Osteocyte (in vitro differentiated cells): ENCODE measurements at regions not wholly inside any gene's neighbourhood (a gene's known extent, or its start where the extent isn't known, plus 50 kb on each side); places are given as distances from the start of the nearest gene placed in this dataset.

Experiments
- DNase-seq: peaks from one replicate; pipeline ENCODE4 v3.0.0; 2021; ENCODE audit warnings: mixed read lengths; ENCODE audit not compliant: unreplicated experiment; ENCODE audit errors: extremely low spot score
- H3K27ac Mint-ChIP-seq: one replicate; pipeline ENCODE4 v1.8.0; 2021; ENCODE audit warnings: mild to moderate bottlenecking, mixed read lengths; ENCODE audit not compliant: unreplicated experiment
- H3K27me3 Mint-ChIP-seq: one replicate; pipeline ENCODE4 v1.8.0; 2021; ENCODE audit warnings: mixed read lengths; ENCODE audit not compliant: unreplicated experiment
- H3K36me3 Mint-ChIP-seq: one replicate; pipeline ENCODE4 v1.8.0; 2021; ENCODE audit warnings: mixed read lengths; ENCODE audit not compliant: unreplicated experiment
- H3K4me1 Mint-ChIP-seq: one replicate; pipeline ENCODE4 v1.8.0; 2021; ENCODE audit warnings: mixed read lengths; ENCODE audit not compliant: unreplicated experiment
- H3K4me3 Mint-ChIP-seq: one replicate; pipeline ENCODE4 v1.8.0; 2021; ENCODE audit warnings: mild to moderate bottlenecking, moderate library complexity, mixed read lengths; ENCODE audit not compliant: unreplicated experiment
- H3K9me3 Mint-ChIP-seq: one replicate; pipeline ENCODE4 v1.8.0; 2021; ENCODE audit warnings: mixed read lengths; ENCODE audit not compliant: unreplicated experiment
- TF ChIP-seq, protein P1 (sequence below): fragments of 200-600 bp; sonication (generic); IDR thresholded peaks from 2 replicates; pipeline ENCODE4 v1.5.0; 2021; ENCODE audit warnings: antibody characterized with exemption, mild to moderate bottlenecking, moderate library complexity

DNA sequence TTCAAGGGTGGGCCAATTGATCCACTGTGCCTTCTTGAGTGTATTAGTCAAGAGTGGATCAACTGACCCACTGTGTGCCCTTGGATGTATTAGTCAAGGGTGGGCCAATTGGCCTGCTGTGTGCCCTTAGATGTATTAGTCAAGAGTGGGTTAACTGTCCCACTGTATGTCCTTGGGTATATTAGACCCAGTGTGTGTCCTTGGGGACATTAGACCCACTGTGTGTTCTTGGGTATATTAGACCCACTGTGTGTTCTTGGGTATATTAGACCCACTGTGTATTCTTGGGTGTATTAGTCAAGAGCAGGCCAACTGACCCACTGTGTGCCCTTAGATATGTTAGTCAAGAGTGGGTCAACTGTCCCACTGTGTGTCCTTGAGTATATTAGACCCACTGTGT, 601.8 kb downstream of the TYW1 start:
- Mint-ChIP-seq H3K27ac (no peak overlapping the region), H3K36me3 (no peaks in the 10 kb centered on the region), H3K27me3 (no peaks in the 10 kb centered on the region), H3K4me1 (no peaks in the 10 kb centered on the region), H3K9me3 (peaks cover 32% of the 10 kb centered on the region), H3K4me3 (no peak overlapping the region)
- DNase-seq: no peak
- TF ChIP-seq, protein P1, sequence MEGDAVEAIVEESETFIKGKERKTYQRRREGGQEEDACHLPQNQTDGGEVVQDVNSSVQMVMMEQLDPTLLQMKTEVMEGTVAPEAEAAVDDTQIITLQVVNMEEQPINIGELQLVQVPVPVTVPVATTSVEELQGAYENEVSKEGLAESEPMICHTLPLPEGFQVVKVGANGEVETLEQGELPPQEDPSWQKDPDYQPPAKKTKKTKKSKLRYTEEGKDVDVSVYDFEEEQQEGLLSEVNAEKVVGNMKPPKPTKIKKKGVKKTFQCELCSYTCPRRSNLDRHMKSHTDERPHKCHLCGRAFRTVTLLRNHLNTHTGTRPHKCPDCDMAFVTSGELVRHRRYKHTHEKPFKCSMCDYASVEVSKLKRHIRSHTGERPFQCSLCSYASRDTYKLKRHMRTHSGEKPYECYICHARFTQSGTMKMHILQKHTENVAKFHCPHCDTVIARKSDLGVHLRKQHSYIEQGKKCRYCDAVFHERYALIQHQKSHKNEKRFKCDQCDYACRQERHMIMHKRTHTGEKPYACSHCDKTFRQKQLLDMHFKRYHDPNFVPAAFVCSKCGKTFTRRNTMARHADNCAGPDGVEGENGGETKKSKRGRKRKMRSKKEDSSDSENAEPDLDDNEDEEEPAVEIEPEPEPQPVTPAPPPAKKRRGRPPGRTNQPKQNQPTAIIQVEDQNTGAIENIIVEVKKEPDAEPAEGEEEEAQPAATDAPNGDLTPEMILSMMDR: no peak

DNA sequence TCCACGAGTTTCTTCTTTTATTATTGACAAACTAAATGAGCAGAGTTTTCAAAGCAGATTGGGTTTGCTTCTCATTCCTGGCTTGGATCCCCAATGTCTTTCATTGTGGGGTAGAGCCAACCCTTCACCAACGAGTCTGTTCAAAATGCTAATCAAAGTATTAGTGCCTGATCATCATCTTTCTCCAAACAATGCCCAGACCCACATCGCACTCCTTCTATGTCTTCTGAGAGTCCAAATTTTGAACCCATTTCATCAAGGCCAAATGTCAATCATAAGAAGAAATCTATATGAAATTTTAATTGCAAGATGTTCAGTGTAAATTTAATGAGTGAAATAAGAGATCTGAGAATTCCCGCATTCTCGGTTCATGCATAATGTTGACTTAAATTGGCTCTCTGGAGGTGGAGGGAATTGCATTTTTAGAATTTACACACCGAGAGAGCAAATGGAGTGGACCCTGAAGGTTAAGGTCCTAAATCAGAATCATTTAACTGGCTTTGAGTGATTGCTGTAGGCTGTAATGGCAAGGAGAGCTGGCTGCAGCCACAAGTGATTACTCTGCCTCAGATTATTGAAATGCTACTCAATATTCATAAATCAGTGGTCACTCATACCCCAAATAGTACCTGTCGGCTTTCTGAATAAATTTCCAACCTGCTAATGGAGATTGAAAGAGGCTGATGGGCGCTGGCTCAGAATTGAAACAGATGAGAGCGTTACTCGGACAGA, 602.9 kb downstream of the TYW1 start:
- TF ChIP-seq, protein P1: no peak
- no peaks in the 10 kb centered on the region for H3K36me3 Mint-ChIP-seq
- no peaks in the 10 kb centered on the region for H3K27me3 Mint-ChIP-seq
- H3K4me1 Mint-ChIP-seq: no peaks in the 10 kb centered on the region
- no peak for DNase-seq
- H3K9me3 Mint-ChIP-seq: peaks cover 33% of the 10 kb centered on the region
- H3K27ac Mint-ChIP-seq: no peak overlapping the region
- H3K4me3 Mint-ChIP-seq: no peak overlapping the region

DNA sequence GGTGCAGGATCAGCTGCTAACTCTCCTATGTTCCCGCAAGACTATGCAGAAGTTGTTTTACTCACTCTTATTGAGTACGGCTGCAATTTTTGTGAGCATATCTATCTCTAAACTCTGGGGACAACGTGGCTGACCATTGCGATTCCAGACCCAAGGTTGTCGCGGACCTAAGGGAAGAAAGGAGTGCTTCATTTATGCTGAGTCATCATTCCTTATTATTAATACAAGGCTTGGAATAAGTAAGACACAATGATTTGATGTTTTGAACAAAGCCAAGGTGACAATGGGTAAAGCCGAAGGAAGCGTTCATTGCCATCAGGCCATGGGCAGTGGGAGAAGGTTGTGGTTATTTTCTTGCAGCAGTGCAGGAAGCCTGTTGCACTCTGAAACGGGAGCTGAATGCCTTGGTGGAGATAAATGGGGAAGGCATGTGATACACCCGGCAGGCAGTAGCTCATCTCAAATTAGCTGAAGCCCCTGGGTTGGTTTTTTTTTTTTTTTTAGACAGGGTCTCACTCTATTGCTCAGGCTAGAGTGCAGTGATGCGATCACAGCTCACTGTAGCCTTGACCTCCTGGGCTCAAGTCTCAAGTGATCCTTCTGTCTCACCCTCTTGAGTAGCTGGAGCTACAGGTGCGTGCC, 605.7 kb downstream of the TYW1 start:
- no peak for DNase-seq
- Mint-ChIP-seq H3K27ac (no peak overlapping the region), H3K27me3 (no peaks in the 10 kb centered on the region), H3K4me3 (no peak overlapping the region), H3K4me1 (no peaks in the 10 kb centered on the region), H3K36me3 (no peaks in the 10 kb centered on the region), H3K9me3 (peaks cover 43% of the 10 kb centered on the region)
- TF ChIP-seq, protein P1: no peak

DNA sequence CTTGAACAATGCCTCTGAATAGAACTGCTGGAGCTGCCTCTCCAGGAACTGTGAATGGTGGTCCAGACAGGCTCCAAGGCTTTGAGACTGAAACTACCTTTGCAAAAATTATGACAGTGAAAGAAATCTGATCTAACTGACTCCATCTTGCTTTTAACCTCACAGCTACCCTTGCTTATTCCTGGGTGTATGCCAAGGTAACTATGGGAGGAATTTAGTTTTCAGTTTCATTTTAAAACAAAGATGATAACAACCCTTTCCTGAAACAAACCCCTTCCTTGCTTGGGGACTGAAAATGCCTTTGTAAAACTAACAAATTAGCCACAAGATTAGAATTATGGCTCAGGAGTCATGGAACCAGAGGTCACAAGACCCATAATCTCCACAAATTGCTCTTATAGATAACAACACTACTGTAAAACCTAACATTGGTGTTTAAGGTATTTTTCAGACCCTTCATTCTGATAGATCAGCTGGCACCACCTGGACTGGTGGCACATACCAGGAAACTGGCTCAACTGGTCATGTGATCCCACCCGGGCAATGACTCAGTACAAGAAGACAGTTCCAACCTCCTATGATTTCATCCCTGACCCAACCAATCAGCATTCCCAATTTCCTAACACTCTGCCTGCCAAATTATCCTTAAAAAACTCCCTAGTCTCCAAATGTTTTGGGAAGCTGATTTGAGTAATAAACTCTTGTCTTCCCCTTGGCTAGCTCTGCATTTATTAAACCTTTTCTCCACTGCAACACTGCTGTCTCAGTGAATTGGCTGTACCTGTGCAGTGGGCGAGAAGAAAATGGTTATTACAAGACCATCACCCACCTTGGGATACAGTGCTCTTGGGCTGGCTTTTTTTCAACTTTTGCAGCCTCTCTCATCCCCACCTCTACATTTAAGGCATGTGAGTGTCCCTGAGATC, 608.1 kb downstream of the TYW1 start:
- TF ChIP-seq, protein P1: no peak
- H3K4me3 Mint-ChIP-seq: no peak overlapping the region
- DNase-seq: no peak
- H3K27me3 Mint-ChIP-seq: no peaks in the 10 kb centered on the region
- H3K27ac Mint-ChIP-seq: no peak overlapping the region
- H3K4me1 Mint-ChIP-seq: no peaks in the 10 kb centered on the region
- H3K9me3 Mint-ChIP-seq: peaks cover 42% of the 10 kb centered on the region
- H3K36me3 Mint-ChIP-seq: no peaks in the 10 kb centered on the region

DNA sequence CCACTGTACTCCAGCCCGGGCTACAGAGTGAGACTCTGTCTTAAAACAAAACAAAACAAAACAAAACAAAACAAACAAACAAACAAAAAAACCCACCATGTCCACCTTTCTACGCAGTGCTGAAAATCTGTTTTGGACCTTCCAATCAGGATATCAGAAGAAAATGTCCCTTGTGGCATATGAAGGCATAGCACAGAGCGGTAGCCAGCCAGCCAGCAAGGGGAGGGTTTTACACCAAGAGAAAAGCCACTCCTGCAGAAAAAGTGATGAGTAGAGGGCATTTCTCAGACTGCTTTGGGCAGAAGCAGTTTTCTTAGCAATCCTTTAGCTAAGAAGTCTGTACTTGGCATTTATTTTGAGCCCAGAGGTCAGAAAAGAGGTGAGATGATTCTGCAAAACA, 612.2 kb downstream of the TYW1 start:
- H3K4me1 Mint-ChIP-seq: no peaks in the 10 kb centered on the region
- no peaks in the 10 kb centered on the region for H3K36me3 Mint-ChIP-seq
- TF ChIP-seq, protein P1: no peak
- no peak for DNase-seq
- no peak overlapping the region for H3K4me3 Mint-ChIP-seq
- H3K27ac Mint-ChIP-seq: no peak overlapping the region
- peaks cover 23% of the 10 kb centered on the region for H3K9me3 Mint-ChIP-seq
- H3K27me3 Mint-ChIP-seq: no peaks in the 10 kb centered on the region
